Testis (tissue), 2 donors: ENCODE measurements at regions not wholly inside any gene's neighbourhood (a gene's known extent, or its start where the extent isn't known, plus 50 kb on each side); places are given as distances from the start of the nearest gene placed in this dataset.

Experiments
- DNase-seq: peaks from one replicate; pipeline ENCODE4 v3.0.0-alpha.2; 2019
- H3K27ac ChIP-seq, 2 donors: fragments of 200-600 bp; sonication (generic); one replicate each; pipeline ENCODE4 v1.5.1; 2019
- H3K27me3 ChIP-seq: fragments of 200-600 bp; sonication (generic); one replicate; pipeline ENCODE4 v1.5.1; 2019
- H3K36me3 ChIP-seq: fragments of 200-600 bp; sonication (generic); one replicate; pipeline ENCODE4 v1.5.1; 2017; ENCODE audit warnings: low read depth; ENCODE audit errors: missing control alignments
- H3K4me1 ChIP-seq: fragments of 200-600 bp; sonication (generic); one replicate; pipeline ENCODE4 v1.5.1; 2019
- H3K4me3 ChIP-seq, 2 donors: fragments of 200-600 bp; sonication (generic); one replicate each; pipeline ENCODE4 v1.5.1; 2017 to 2019
- H3K9me3 ChIP-seq: fragments of 200-600 bp; sonication (generic); one replicate; pipeline ENCODE4 v1.5.1; 2017
- POLR2A ChIP-seq: fragments of 450-650 bp; IDR thresholded peaks from one replicate; pipeline ENCODE4 v1.6.1; 2017; ENCODE audit warnings: antibody characterized with exemption, mild to moderate bottlenecking, moderate library complexity
- WGBS, 2 donors: methylation state at CpG; one replicate each; pipeline ENCODE4 v1.1.5; 2018; 5-methylcytosine and 5-hydroxymethylcytosine counted together
- intact Hi-C: fragments of 100-400 bp; cut with DNase I; formaldehyde crosslinking; loops from one replicate; pipeline ENCODE4 v1.15.1; 2023; ENCODE audit warnings: low total_unique reads
- TF ChIP-seq, protein P1 (sequence below), 3 experiments: fragments of 450-650 bp in 2 of 3; fragments of 200-600 bp in 1 of 3; sonication (generic) in 1 of 3; IDR thresholded peaks; one replicate each; pipeline ENCODE4 v1.5.1; 2016 to 2019; ENCODE audit warnings: antibody characterized with exemption in 3 of 3, mild to moderate bottlenecking in 2 of 3, moderate library complexity in 1 of 3

DNA sequence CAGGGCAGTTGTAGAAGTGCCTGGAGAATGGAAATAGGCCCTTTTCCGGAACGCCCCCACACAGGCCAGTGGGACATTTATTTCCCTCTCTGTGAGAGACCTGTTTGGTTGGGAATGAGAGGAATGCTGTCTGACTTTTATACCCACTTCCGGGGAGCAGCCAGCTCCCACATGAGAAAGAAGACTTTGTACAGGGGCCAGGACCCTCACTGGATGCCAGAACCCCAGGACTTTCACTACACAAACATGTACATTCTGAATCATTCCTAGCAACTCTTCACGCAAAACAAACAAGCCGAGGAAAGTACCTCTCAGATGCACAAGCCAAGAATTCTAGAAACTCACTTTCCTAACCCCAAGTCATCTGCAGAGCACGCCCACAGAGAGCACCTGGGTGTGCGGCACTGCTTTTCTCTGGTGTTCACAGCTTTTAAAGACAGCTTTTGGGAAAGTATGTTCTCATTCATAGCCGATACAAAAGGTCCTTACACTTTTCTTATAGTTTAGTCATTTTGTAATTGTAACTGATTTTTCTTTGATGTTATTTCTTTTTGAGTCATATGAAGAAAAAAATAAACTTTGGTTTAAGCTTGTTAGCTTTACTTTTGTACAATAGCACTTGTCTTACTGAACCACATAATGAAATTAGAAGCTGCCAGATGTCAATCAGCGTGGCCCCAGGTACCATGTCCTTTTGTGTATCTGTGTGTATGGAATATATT lies 856.1 kb upstream of the ID2 start:
- TF ChIP-seq, protein P1, sequence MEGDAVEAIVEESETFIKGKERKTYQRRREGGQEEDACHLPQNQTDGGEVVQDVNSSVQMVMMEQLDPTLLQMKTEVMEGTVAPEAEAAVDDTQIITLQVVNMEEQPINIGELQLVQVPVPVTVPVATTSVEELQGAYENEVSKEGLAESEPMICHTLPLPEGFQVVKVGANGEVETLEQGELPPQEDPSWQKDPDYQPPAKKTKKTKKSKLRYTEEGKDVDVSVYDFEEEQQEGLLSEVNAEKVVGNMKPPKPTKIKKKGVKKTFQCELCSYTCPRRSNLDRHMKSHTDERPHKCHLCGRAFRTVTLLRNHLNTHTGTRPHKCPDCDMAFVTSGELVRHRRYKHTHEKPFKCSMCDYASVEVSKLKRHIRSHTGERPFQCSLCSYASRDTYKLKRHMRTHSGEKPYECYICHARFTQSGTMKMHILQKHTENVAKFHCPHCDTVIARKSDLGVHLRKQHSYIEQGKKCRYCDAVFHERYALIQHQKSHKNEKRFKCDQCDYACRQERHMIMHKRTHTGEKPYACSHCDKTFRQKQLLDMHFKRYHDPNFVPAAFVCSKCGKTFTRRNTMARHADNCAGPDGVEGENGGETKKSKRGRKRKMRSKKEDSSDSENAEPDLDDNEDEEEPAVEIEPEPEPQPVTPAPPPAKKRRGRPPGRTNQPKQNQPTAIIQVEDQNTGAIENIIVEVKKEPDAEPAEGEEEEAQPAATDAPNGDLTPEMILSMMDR (IDR thresholded peaks at IDR 0.05): no peak
- TF ChIP-seq POLR2A: no peak
- Histone ChIP-seq H3K4me1 (no peaks in the 10 kb centered on the region), H3K27me3 (no peaks in the 10 kb centered on the region), H3K27ac (no peak overlapping the region), H3K4me3 (no peak overlapping the region), H3K36me3 (no peaks in the 10 kb centered on the region), H3K9me3 (no peaks in the 10 kb centered on the region)
- WGBS, 2 donors: 83 to 90% methylated on average over 9 of the region's 9 CpGs
- intact Hi-C loops: no loop called here
- no peak for DNase-seq

- H3K27me3 ChIP-seq: no peaks in the 10 kb centered on the region
- WGBS, 2 donors: 91 to 95% methylated on average over 4 of the region's 4 CpGs
- no peak for TF ChIP-seq POLR2A
- TF ChIP-seq, protein P1 (IDR thresholded peaks at IDR 0.05): no peak
- intact Hi-C loops: no loop called here
- no peak overlapping the region for H3K27ac ChIP-seq
- H3K36me3 ChIP-seq: no peaks in the 10 kb centered on the region
- no peaks in the 10 kb centered on the region for H3K9me3 ChIP-seq
- H3K4me1 ChIP-seq: no peaks in the 10 kb centered on the region
- no peak overlapping the region for H3K4me3 ChIP-seq
- DNase-seq: no peak
These were observed 855.2 kb upstream of the ID2 start for GRCh38 chr2:7826656-7827055.

GRCh38 chr2:7829241-7829640 lies 852.6 kb upstream of the ID2 start:
- no peaks in the 10 kb centered on the region for H3K9me3 ChIP-seq

GRCh38 chr2:7830616-7831015 lies 851.2 kb upstream of the ID2 start:
- TF ChIP-seq POLR2A: no peak
- TF ChIP-seq, protein P1 (IDR thresholded peaks at IDR 0.05): no peak
- H3K36me3 ChIP-seq: no peaks in the 10 kb centered on the region
- no peaks in the 10 kb centered on the region for H3K9me3 ChIP-seq
- no peak overlapping the region for H3K4me3 ChIP-seq
- no peaks in the 10 kb centered on the region for H3K27me3 ChIP-seq
- intact Hi-C loops: no loop called here
- H3K4me1 ChIP-seq: no peaks in the 10 kb centered on the region
- no peak overlapping the region for H3K27ac ChIP-seq
- DNase-seq: no peak
- 80 to 96% methylated on average over 2 of the region's 2 CpGs for WGBS, 2 donors

More at GRCh38 chr2:7829241-7829640, 852.6 kb upstream of the ID2 start:
- Histone ChIP-seq H3K27ac (no peak overlapping the region), H3K4me1 (no peaks in the 10 kb centered on the region), H3K36me3 (no peaks in the 10 kb centered on the region), H3K4me3 (no peak overlapping the region), H3K27me3 (no peaks in the 10 kb centered on the region)
- 85 to 86% methylated on average over 3 of the region's 3 CpGs for WGBS, 2 donors
- intact Hi-C loops: no loop called here
- no peak for DNase-seq
- TF ChIP-seq, protein P1 (IDR thresholded peaks at IDR 0.05): no peak

DNA sequence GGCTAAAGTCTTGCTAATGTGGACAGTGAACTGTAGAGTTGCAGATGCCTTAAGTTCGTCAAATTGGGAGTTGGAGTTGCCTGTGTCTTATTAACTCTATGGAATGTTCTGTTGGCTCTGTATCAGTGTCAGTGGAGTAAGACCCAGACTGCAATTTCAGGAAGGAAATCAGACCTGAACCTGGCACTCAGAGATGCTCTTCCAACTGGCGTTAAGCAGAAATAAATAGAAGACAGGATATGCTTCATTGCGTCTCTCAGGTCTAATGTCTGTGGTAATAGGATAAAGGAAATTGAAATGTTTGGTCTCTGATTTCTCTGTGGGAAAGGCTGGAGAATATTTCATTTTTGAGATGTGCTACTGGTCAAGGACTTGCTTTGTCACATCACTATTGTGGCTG lies 846.7 kb upstream of the ID2 start:
- Histone ChIP-seq H3K36me3 (no peaks in the 10 kb centered on the region), H3K4me3 (no peak overlapping the region), H3K27me3 (no peaks in the 10 kb centered on the region), H3K27ac (no peak overlapping the region), H3K4me1 (no peaks in the 10 kb centered on the region), H3K9me3 (no peaks in the 10 kb centered on the region)
- intact Hi-C loops: no loop called here
- TF ChIP-seq, protein P1 (IDR thresholded peaks at IDR 0.05): no peak
- no peak for TF ChIP-seq POLR2A
- 76 to 86% methylated on average over 3 of the region's 3 CpGs for WGBS, 2 donors
- no peak for DNase-seq
